Panc1 (cell line): ENCODE measurements at regions not wholly inside any gene's neighbourhood (a gene's known extent, or its start where the extent isn't known, plus 50 kb on each side); places are given as distances from the start of the nearest gene placed in this dataset.

ENCODE experiments used
- POLR2AphosphoS5 ChIP-seq: IDR thresholded peaks from 2 replicates; pipeline ENCODE4 v1.6.1; 2012; ENCODE audit warnings: mild to moderate bottlenecking, low read depth, low read length, moderate library complexity
- SIN3A ChIP-seq: IDR thresholded peaks from 2 replicates; pipeline ENCODE4 v1.6.1; 2012; ENCODE audit warnings: low read depth, mild to moderate bottlenecking, low read length, moderate library complexity, borderline replicate concordance; ENCODE audit not compliant: insufficient read depth
- TF ChIP-seq, protein P1 (sequence below): fragments of 450-650 bp; IDR thresholded peaks from 2 replicates; pipeline ENCODE4 v1.5.1; 2017; ENCODE audit warnings: mild to moderate bottlenecking

DNA sequence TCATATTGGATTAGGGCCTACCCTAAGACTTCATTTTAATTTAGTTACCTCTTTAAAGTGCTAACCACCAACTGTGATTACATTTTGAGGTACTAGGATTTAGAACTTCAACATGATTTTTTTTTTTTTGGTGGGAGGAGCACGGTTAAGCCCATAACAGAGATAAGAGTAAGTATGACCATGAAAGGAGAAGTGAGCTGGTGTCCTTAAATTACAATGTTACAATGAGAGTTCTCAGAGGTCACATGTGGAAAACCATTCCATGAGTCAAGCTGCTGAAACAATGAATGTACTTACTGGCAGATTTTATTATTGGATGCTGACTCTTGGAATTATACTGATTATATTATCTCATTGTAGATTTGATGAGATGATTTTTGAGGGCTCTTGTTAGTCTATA is 779.3 kb upstream of the CITED2 start:
- TF ChIP-seq, protein P1, sequence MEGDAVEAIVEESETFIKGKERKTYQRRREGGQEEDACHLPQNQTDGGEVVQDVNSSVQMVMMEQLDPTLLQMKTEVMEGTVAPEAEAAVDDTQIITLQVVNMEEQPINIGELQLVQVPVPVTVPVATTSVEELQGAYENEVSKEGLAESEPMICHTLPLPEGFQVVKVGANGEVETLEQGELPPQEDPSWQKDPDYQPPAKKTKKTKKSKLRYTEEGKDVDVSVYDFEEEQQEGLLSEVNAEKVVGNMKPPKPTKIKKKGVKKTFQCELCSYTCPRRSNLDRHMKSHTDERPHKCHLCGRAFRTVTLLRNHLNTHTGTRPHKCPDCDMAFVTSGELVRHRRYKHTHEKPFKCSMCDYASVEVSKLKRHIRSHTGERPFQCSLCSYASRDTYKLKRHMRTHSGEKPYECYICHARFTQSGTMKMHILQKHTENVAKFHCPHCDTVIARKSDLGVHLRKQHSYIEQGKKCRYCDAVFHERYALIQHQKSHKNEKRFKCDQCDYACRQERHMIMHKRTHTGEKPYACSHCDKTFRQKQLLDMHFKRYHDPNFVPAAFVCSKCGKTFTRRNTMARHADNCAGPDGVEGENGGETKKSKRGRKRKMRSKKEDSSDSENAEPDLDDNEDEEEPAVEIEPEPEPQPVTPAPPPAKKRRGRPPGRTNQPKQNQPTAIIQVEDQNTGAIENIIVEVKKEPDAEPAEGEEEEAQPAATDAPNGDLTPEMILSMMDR, result no peak
- TF ChIP-seq SIN3A (no peak), POLR2AphosphoS5 (no peak)
